8988T (cell line): ENCODE measurements at regions not wholly inside any gene's neighbourhood (a gene's known extent, or its start where the extent isn't known, plus 50 kb on each side); places are given as distances from the start of the nearest gene placed in this dataset.

Source experiments
- DNase-seq: peaks from one replicate; pipeline ENCODE4 v3.0.0; 2011

GRCh38 chr18:44374966-44375365 lies 305.7 kb upstream of the SETBP1 start:
- no peak for DNase-seq

GRCh38 chr18:44386401-44386800 lies 294.3 kb upstream of the SETBP1 start:
- no peak for DNase-seq

- no peak for DNase-seq
These were observed 292.4 kb upstream of the SETBP1 start for GRCh38 chr18:44388329-44388728.

GRCh38 chr18:44392933-44393332 lies 287.8 kb upstream of the SETBP1 start:
- no peak for DNase-seq

- DNase-seq = no peak
These were observed 287.3 kb upstream of the SETBP1 start for GRCh38 chr18:44393406-44393805.

- no peak for DNase-seq
These were observed 284.1 kb upstream of the SETBP1 start for GRCh38 chr18:44396550-44396949.

- no peak for DNase-seq
These were observed 271.6 kb upstream of the SETBP1 start for GRCh38 chr18:44409071-44409470.

- no peak for DNase-seq
These were observed 271.2 kb upstream of the SETBP1 start for GRCh38 chr18:44409515-44409914.

GRCh38 chr18:44410740-44411139 lies 269.9 kb upstream of the SETBP1 start:
- DNase-seq = no peak

GRCh38 chr18:44411262-44411905 lies 269.3 kb upstream of the SETBP1 start:
- DNase-seq = no peak

- DNase-seq = no peak
These were observed 268.7 kb upstream of the SETBP1 start for GRCh38 chr18:44411976-44412375.

- no peak for DNase-seq
These were observed 256.7 kb upstream of the SETBP1 start for GRCh38 chr18:44423814-44424644.

GRCh38 chr18:44424645-44425035 lies 256.0 kb upstream of the SETBP1 start:
- DNase-seq = no peak

- DNase-seq = no peak
These were observed 255.5 kb upstream of the SETBP1 start for GRCh38 chr18:44425161-44425560.

- no peak for DNase-seq
These were observed 243.1 kb upstream of the SETBP1 start for GRCh38 chr18:44437603-44438002.

- DNase-seq = no peak
These were observed 230.5 kb upstream of the SETBP1 start for GRCh38 chr18:44450226-44450625.

- no peak for DNase-seq
These were observed 228.3 kb upstream of the SETBP1 start for GRCh38 chr18:44452346-44452745.

GRCh38 chr18:44453505-44453904 lies 227.2 kb upstream of the SETBP1 start:
- no peak for DNase-seq

- DNase-seq = no peak
These were observed 221.9 kb upstream of the SETBP1 start for GRCh38 chr18:44458777-44459176.

GRCh38 chr18:44464398-44465180 lies 216.1 kb upstream of the SETBP1 start:
- no peak for DNase-seq

- no peak for DNase-seq
These were observed 215.3 kb upstream of the SETBP1 start for GRCh38 chr18:44465381-44465841.

GRCh38 chr18:44466997-44467396 lies 213.7 kb upstream of the SETBP1 start:
- DNase-seq = no peak

- DNase-seq = no peak
These were observed 213.0 kb upstream of the SETBP1 start for GRCh38 chr18:44467718-44468117.
